ENCODE measurements at regions not wholly inside any gene's neighbourhood (a gene's known extent, or its start where the extent isn't known, plus 50 kb on each side); places are given as distances from the start of the nearest gene placed in this dataset.

GRCh38 chr3:144142151-144142840, 170.7 kb downstream of the DIPK2A start:
- no peak for DNase-seq

GRCh38 chr3:144148356-144148755, 176.7 kb downstream of the DIPK2A start:
- DNase-seq = no peak

DNA sequence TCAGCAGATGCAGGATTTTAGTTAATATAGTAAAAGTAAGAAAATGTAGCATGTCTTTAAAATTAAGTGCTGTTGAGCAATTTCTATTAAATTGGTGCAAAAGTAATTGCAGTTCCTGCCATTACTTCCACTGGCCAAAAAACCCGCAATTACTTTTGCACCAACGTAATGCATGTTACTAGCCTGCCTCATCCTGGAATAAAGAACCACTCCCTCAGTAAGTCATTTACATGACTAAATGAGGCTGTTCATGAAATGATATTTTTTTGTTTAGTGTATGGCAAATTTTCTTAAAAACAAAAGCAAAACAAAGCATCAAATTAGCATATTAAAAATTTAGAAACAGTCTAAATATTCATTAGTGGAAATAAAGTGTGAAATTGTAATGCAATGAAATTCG, 180.4 kb downstream of the DIPK2A start:
- no peak for DNase-seq

- DNase-seq = no peak
Measured at GRCh38 chr3:144160627-144161026, 189.0 kb downstream of the DIPK2A start.

- no peak for DNase-seq
Measured at GRCh38 chr3:144162042-144162441, 190.4 kb downstream of the DIPK2A start.

GRCh38 chr3:144164352-144164751, 192.7 kb downstream of the DIPK2A start:
- no peak for DNase-seq

- no peak for DNase-seq
Measured at GRCh38 chr3:144165482-144165881, 193.9 kb downstream of the DIPK2A start.

GRCh38 chr3:144167634-144168033, 196.0 kb downstream of the DIPK2A start:
- DNase-seq = no peak

- no peak for DNase-seq
Measured at GRCh38 chr3:144173491-144173890, 201.9 kb downstream of the DIPK2A start.

GRCh38 chr3:144175644-144176425, 204.2 kb downstream of the DIPK2A start:
- DNase-seq = no peak

DNA sequence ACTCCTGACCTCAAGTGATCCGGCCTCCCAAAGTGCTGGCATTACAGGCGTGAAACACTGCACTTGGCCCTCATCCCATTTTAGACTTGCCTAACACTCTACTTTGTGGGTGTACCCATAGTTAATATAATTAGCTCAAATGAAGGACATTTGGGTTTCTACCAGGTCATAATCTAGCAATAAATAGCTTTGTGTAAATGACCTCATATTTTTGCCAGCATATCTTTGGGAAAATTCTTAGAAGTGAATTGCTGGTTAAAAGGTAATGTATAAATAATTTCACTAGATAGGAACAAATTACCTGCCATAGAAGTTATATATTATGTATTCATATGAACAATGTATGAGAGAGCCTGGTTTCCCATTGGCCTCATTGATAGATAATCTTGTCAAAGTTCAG, 206.0 kb downstream of the DIPK2A start:
- no peak for DNase-seq

DNA sequence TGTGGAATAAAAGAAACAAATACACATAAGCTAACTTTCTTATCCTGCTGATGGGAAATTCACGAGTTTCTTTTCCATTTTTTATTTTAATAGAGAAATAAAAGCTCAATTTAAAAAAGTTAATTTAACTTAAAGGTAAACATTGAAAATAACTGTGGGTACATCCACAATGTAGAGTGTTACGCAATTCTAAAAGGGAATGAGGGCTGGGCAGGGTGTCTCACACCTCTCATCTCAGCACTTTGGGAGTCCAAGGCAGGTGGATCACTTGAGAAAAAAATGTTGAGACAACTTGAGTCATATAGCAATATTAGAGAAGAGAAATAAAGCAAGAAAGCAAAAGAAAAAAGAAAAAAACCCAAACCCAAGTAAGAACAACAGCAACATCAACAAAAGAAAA, 207.0 kb downstream of the DIPK2A start:
- no peak for DNase-seq

GRCh38 chr3:144181062-144181461, 209.4 kb downstream of the DIPK2A start:
- DNase-seq = no peak

- no peak for DNase-seq
Measured at GRCh38 chr3:144182501-144182900, 210.9 kb downstream of the DIPK2A start.

DNA sequence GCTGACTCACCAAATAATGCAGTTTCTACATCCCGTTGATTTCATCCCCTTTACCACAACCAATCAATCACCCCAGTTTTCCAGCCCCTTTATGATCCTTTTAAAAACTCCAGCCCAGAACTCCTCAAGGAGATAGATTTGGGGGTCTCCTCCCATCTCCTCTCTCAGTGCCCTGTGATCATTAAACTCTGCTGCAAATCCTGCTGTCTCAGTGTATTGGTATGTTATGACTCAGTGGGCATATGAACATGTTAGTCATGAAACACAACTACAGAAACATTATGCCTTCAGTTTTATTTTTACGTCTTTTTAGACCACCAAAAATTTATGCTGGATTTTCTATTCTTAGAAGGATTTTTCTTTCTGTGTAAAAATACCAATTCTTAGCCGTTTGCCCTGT, 213.7 kb downstream of the DIPK2A start:
- DNase-seq = no peak

DNA sequence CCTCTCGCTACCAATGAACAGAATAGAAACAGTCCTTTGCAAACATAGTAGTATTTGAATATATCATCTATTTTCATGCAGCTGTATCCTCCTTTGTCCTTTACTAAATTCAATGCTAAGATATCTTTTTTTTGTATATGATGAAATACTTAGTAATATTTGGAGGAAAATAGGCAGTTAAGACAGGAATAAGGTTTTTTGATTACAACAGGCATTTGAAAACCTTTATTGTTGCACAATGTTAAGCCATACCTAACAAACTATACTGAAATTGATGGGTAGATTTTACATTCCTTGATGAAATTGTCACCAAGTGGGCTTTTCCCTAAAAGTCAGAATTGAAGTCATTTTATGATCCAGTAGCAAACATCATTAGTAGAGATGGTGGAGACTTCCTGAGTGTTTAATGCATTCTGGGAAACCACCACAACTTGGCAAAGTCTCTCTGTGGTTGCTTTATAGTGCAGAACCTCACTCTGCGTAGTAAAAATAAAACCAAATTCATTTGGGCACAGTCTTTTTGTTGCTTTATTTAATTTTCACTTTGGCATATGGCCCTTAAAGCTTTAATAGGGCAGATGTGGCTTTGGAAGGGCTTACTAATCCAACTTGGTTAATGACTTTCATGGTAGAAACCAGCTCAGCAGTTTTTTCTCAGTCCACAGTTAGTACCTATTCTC, 216.0 kb downstream of the DIPK2A start:
- DNase-seq = no peak

- no peak for DNase-seq
Measured at GRCh38 chr3:144189044-144189443, 217.4 kb downstream of the DIPK2A start.

DNA sequence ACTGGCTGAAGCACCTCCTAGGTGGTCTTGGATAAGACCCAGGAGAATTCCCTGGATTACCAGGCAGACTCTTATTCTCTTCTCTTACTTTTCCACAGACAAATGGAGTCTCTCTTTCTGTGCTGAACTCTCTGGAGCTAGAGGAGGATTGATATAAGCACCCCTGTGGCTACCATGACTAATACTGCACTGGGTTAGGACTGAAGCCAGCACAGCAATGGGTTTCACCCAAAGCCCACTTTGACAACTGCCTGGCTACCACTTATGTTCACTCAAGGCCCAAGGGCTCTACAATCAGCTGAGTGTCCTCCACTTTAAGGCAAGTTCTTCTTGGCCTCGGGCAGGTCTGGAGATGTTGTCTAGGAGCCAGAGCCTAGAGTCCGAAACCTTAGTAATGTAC, 225.5 kb downstream of the DIPK2A start:
- no peak for DNase-seq

DNA sequence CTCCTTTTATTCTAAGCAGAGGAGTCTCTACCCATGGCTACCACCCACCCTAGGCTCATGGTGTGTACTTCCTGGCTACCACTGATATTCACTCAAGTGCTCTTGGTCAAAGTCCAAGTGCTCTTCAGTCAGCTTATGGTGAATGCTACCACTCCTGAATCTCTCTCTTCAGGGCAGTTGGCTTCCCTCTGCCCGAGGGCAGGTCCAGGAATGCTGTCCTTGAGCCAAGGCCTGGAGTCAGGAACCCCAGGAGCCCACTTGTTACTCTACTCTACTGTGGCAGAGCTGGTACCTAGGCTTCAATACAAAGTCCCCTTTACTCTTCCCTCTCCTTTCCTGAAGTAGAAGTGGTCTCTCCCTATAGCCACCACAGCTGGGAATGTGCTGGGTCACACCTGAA, 226.0 kb downstream of the DIPK2A start:
- no peak for DNase-seq

GRCh38 chr3:144200004-144200403, 228.4 kb downstream of the DIPK2A start:
- DNase-seq = no peak

DNA sequence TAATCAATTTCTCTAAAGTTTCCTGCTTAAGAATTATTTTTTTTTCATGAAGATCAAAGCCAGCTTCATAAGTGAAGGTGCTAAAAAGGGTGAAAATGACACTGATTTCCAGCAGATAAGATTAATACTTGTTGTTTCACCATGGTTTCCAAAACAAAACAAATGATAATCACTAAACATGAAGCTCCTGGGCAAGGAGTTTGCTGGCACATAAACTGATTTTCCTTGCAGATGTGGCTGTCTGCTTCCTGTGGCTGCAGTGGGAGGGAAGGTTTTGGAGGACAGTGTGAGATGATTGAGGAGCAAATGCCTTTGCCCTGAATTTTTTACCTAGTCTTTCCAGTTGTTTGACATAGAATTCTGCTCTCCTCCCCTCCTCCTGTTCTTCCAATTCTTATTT, 228.8 kb downstream of the DIPK2A start:
- DNase-seq = no peak

GRCh38 chr3:144221761-144222160, 250.1 kb downstream of the DIPK2A start:
- no peak for DNase-seq

DNA sequence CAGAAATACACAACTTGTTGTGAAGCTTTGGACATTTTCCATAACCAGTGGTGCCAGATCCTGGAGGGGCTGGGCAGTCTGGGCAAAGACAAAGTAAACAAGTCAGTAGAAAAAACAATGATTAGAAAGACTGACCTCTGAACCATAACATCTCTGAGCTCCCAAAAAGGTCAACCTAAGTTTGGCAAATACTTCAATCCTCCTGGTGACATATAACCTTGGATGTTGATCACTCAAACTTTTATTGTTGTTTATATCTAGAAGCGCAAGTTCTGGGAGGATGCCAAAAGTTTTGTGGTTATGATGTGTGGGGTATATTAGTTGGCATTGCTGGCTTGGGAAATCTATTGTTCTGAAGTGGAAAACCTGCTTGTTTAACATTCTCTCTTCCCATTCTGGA, 257.7 kb downstream of the DIPK2A start:
- DNase-seq = no peak

- no peak for DNase-seq
Measured at GRCh38 chr3:144229953-144230352, 258.3 kb downstream of the DIPK2A start.

Data from NK-92 treated with Interleukin-12 subunit alpha and Interleukin-12 subunit beta, amount 100 ng/mL, for 24 hours (cell line).